ENCODE measurements at regions not wholly inside any gene's neighbourhood (a gene's known extent, or its start where the extent isn't known, plus 50 kb on each side); places are given as distances from the start of the nearest gene placed in this dataset.

DNA sequence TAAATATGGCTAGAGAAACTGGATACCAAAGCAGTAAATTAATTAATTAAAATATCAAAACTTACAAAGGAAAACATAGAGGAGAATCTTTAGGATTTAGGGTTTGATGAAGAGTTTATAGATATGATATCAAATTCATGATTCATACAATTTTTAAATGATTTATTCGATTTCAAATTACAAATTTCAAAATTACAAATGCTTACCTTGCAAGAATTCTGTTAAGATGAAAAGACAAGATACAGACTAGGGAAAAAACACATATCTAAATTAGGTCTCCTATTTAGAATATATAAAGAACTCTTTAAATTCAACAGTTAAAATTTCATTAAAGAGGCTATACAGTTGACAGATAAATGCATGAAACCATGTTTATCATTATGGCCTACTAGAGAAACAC is 930.7 kb downstream of the ZPLD1 start:
- intact Hi-C loops (cut with micrococcal nuclease; ENCODE audit: unreplicated experiment): no loop called here
- TF ChIP-seq, protein P1, sequence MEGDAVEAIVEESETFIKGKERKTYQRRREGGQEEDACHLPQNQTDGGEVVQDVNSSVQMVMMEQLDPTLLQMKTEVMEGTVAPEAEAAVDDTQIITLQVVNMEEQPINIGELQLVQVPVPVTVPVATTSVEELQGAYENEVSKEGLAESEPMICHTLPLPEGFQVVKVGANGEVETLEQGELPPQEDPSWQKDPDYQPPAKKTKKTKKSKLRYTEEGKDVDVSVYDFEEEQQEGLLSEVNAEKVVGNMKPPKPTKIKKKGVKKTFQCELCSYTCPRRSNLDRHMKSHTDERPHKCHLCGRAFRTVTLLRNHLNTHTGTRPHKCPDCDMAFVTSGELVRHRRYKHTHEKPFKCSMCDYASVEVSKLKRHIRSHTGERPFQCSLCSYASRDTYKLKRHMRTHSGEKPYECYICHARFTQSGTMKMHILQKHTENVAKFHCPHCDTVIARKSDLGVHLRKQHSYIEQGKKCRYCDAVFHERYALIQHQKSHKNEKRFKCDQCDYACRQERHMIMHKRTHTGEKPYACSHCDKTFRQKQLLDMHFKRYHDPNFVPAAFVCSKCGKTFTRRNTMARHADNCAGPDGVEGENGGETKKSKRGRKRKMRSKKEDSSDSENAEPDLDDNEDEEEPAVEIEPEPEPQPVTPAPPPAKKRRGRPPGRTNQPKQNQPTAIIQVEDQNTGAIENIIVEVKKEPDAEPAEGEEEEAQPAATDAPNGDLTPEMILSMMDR (IDR thresholded peaks at IDR 0.05; ENCODE audit: insufficient read depth in 1 of 2, low read depth in 1 of 2, low read length in 1 of 2, severe bottlenecking in 1 of 2, unreplicated experiment in 1 of 2): no peak
- Mint-ChIP-seq H3K9me3 (ENCODE audit: unreplicated experiment) (no peaks in the 10 kb centered on the region), H3K36me3 (ENCODE audit: insufficient read depth, unreplicated experiment) (no peaks in the 10 kb centered on the region), H3K27ac (ENCODE audit: unreplicated experiment) (no peak overlapping the region), H3K4me3 (ENCODE audit: unreplicated experiment) (no peak overlapping the region), H3K27me3 (ENCODE audit: insufficient read depth, unreplicated experiment) (no peaks in the 10 kb centered on the region), H3K4me1 (ENCODE audit: low read depth, unreplicated experiment) (no peaks in the 10 kb centered on the region)
- H3K4me1 ChIP-seq: no peaks in the 10 kb centered on the region
- ChIA-PET POLR2A (no interaction called here), CTCF (no interaction called here)
- BruUV-seq (replicated peaks): no TSS peak
- H3K27me3 ChIP-seq (replicated peaks; ENCODE audit: control insufficient read depth, insufficient read depth, low read length): no peaks in the 10 kb centered on the region
- no peaks in the 10 kb centered on the region for H3K36me3 ChIP-seq (ENCODE audit: control insufficient read depth, insufficient read depth, low read length)
- no peak overlapping the region for H3K4me3 ChIP-seq (ENCODE audit: low read depth, low read length)
- DNase-seq: no peak
- no peaks in the 10 kb centered on the region for H3K9me3 ChIP-seq

DNA sequence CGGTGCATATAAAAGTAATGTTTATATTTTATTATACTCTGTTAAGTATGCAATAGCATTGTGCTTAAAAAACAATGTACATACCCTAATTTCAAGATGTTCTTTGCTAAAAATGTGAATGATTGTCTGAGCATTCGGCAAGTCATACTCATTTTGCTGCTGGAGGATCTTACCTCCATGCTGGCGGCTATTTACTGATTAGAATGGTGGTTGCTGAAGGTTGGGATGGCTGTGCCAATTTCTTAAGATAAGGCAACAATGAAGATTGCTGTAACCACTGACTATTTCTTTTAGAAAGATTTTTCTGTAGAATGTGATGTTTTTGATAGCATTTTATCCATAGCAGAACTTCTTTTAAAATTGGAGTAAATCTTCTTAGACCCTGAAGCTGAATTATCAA is 932.7 kb downstream of the ZPLD1 start:
- Mint-ChIP-seq H3K9me3 (ENCODE audit: unreplicated experiment) (no peaks in the 10 kb centered on the region), H3K4me1 (ENCODE audit: low read depth, unreplicated experiment) (no peaks in the 10 kb centered on the region), H3K27ac (ENCODE audit: unreplicated experiment) (no peak overlapping the region), H3K36me3 (ENCODE audit: insufficient read depth, unreplicated experiment) (no peaks in the 10 kb centered on the region), H3K27me3 (ENCODE audit: insufficient read depth, unreplicated experiment) (no peaks in the 10 kb centered on the region), H3K4me3 (ENCODE audit: unreplicated experiment) (no peak overlapping the region)
- Histone ChIP-seq H3K4me1 (no peaks in the 10 kb centered on the region), H3K27me3 (replicated peaks; ENCODE audit: control insufficient read depth, insufficient read depth, low read length) (no peaks in the 10 kb centered on the region), H3K9me3 (no peaks in the 10 kb centered on the region), H3K36me3 (ENCODE audit: control insufficient read depth, insufficient read depth, low read length) (no peaks in the 10 kb centered on the region), H3K4me3 (ENCODE audit: low read depth, low read length) (no peak overlapping the region)
- TF ChIP-seq, protein P1 (IDR thresholded peaks at IDR 0.05; ENCODE audit: insufficient read depth in 1 of 2, low read depth in 1 of 2, low read length in 1 of 2, severe bottlenecking in 1 of 2, unreplicated experiment in 1 of 2): no peak
- POLR2A ChIA-PET: no interaction called here
- no peak for DNase-seq
- no TSS peak for BruUV-seq (replicated peaks)
- intact Hi-C loops (cut with micrococcal nuclease; ENCODE audit: unreplicated experiment): no loop called here
- CTCF ChIA-PET: no interaction called here

DNA sequence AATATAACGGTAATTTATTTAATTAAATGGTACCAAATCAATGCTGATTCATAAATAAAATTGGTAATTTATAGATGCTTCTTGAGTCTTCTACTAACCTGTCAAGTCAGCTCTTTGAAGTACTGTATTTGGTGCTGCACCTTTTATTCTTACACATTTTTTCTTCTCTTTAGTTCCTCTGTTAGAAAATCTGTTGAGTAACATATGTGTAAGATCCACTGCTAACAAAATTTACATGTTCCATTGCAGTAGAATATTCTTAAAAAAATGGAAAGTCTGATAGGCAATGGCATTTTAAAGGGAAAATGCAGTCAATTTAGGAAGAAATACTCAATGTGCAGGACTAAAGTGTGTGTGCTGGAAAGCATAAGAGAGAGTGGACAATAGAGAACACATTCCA is 936.6 kb downstream of the ZPLD1 start:
- no peak for DNase-seq
- BruUV-seq (replicated peaks): no TSS peak
- Histone ChIP-seq H3K9me3 (no peaks in the 10 kb centered on the region), H3K4me3 (ENCODE audit: low read depth, low read length) (no peak overlapping the region), H3K27me3 (replicated peaks; ENCODE audit: control insufficient read depth, insufficient read depth, low read length) (no peaks in the 10 kb centered on the region), H3K36me3 (ENCODE audit: control insufficient read depth, insufficient read depth, low read length) (no peaks in the 10 kb centered on the region), H3K4me1 (no peaks in the 10 kb centered on the region)
- intact Hi-C loops (cut with micrococcal nuclease; ENCODE audit: unreplicated experiment): no loop called here
- no peak overlapping the region for H3K27ac Mint-ChIP-seq (ENCODE audit: unreplicated experiment)
- ChIA-PET POLR2A (no interaction called here), CTCF (no interaction called here)
- no peaks in the 10 kb centered on the region for H3K4me1 Mint-ChIP-seq (ENCODE audit: low read depth, unreplicated experiment)
- no peaks in the 10 kb centered on the region for H3K36me3 Mint-ChIP-seq (ENCODE audit: insufficient read depth, unreplicated experiment)
- no peaks in the 10 kb centered on the region for H3K27me3 Mint-ChIP-seq (ENCODE audit: insufficient read depth, unreplicated experiment)
- H3K4me3 Mint-ChIP-seq (ENCODE audit: unreplicated experiment): no peak overlapping the region
- no peaks in the 10 kb centered on the region for H3K9me3 Mint-ChIP-seq (ENCODE audit: unreplicated experiment)
- TF ChIP-seq, protein P1 (IDR thresholded peaks at IDR 0.05; ENCODE audit: insufficient read depth in 1 of 2, low read depth in 1 of 2, low read length in 1 of 2, severe bottlenecking in 1 of 2, unreplicated experiment in 1 of 2): no peak

Measured in Caco-2 (cell line).